ENCODE measurements at regions not wholly inside any gene's neighbourhood (a gene's known extent, or its start where the extent isn't known, plus 50 kb on each side); places are given as distances from the start of the nearest gene placed in this dataset.

- Histone ChIP-seq H3K36me3 (ENCODE audit: control insufficient read depth, insufficient read depth, low read length) (no peaks in the 10 kb centered on the region), H2AFZ (no peak overlapping the region), H3K4me2 (ENCODE audit: low read length) (no peak overlapping the region), H3K79me2 (no peaks in the 10 kb centered on the region), H3K27ac (no peak overlapping the region), H3K9me3 (ENCODE audit: control insufficient read depth, low read length) (no peaks in the 10 kb centered on the region), H3K4me3 (ENCODE audit: low read depth, low read length) (no peak overlapping the region), H3K27me3 (ENCODE audit: control insufficient read depth, insufficient read depth, low read length) (no peaks in the 10 kb centered on the region), H3K9ac (no peak overlapping the region), H3K4me1 (no peaks in the 10 kb centered on the region)
- TF ChIP-seq CTCF (IDR thresholded peaks at IDR 0.05) = no peak
These were observed 261.8 kb upstream of the CHAC2 start for GRCh38 chr2:53505826-53506225.

DNA sequence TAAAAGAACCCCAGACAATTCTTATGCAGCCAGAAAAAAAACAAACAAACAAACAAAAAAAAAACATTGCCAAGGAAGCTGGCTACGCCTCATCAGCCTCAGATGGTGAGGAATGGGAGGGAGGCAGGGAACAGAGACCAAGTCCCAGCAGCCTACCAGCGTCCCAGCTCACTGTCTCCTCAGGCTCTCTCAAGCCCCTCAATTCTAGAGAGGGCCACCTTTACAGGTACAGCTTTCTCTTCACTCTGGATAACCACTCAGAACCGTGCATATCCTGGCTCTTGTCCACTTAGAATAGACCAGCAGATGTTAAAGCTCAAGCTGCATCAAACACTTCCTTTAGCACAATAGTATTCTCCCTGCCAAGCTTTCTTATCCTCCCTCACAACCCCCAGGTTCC is 263.1 kb upstream of the CHAC2 start:
- Histone ChIP-seq H3K4me2 (ENCODE audit: low read length) (no peak overlapping the region), H3K27ac (no peak overlapping the region), H2AFZ (no peak overlapping the region), H3K79me2 (no peaks in the 10 kb centered on the region), H3K9me3 (ENCODE audit: control insufficient read depth, low read length) (no peaks in the 10 kb centered on the region), H3K36me3 (ENCODE audit: control insufficient read depth, insufficient read depth, low read length) (no peaks in the 10 kb centered on the region), H3K27me3 (ENCODE audit: control insufficient read depth, insufficient read depth, low read length) (no peaks in the 10 kb centered on the region), H3K4me3 (ENCODE audit: low read depth, low read length) (no peak overlapping the region), H3K4me1 (no peaks in the 10 kb centered on the region), H3K9ac (no peak overlapping the region)
- no peak for TF ChIP-seq CTCF (IDR thresholded peaks at IDR 0.05)

DNA sequence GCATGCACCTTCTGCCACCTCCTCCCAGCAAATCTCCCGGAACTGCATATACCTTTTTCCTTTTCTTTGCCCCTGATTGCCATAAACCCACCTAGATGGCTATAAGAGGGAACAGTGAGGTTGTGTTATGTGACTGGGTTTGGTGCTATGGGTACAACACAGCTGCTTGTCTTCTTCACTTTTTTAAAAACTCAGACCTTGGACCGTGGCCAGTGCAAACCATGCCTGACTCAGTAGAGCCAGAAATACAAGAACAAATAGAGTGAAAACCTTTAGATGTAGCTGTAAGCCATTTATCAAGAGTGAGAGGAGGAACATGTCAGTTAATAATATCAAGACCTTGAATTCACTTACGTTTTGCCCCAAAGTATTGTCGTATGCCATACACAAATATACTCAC is 267.4 kb upstream of the CHAC2 start:
- Histone ChIP-seq H2AFZ (no peak overlapping the region), H3K4me1 (no peaks in the 10 kb centered on the region), H3K9me3 (ENCODE audit: control insufficient read depth, low read length) (no peaks in the 10 kb centered on the region), H3K79me2 (no peaks in the 10 kb centered on the region), H3K36me3 (ENCODE audit: control insufficient read depth, insufficient read depth, low read length) (no peaks in the 10 kb centered on the region), H3K4me2 (ENCODE audit: low read length) (no peak overlapping the region), H3K27me3 (ENCODE audit: control insufficient read depth, insufficient read depth, low read length) (no peaks in the 10 kb centered on the region), H3K9ac (no peak overlapping the region), H3K27ac (no peak overlapping the region), H3K4me3 (ENCODE audit: low read depth, low read length) (no peak overlapping the region)
- no peak for TF ChIP-seq CTCF (IDR thresholded peaks at IDR 0.05)

DNA sequence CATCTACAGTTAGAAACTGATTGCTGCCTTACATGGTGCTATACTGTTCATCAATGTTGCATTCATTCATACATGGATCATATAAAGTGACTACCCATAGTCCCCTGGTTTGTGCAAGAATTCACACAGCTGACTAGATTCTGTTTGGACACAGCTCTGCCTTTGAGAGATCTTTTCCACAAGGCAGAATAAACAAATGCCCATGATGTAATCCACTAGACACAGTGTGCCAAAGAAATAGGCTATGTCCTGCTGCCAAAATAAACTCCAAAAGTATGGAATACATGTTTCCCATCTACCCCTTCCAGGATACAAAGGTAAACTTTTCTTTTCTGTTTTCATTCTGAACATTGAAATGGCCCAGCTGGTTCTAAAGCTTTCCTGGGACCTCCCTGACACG is 269.4 kb upstream of the CHAC2 start:
- no peaks in the 10 kb centered on the region for H3K79me2 ChIP-seq
- no peak overlapping the region for H3K4me2 ChIP-seq (ENCODE audit: low read length)
- H3K4me3 ChIP-seq (ENCODE audit: low read depth, low read length) = no peak overlapping the region
- no peaks in the 10 kb centered on the region for H3K27me3 ChIP-seq (ENCODE audit: control insufficient read depth, insufficient read depth, low read length)
- no peak overlapping the region for H2AFZ ChIP-seq
- H3K9ac ChIP-seq = no peak overlapping the region
- no peaks in the 10 kb centered on the region for H3K9me3 ChIP-seq (ENCODE audit: control insufficient read depth, low read length)
- H3K27ac ChIP-seq = no peak overlapping the region
- no peak for TF ChIP-seq CTCF (IDR thresholded peaks at IDR 0.05)
- H3K36me3 ChIP-seq (ENCODE audit: control insufficient read depth, insufficient read depth, low read length) = no peaks in the 10 kb centered on the region
- H3K4me1 ChIP-seq = no peaks in the 10 kb centered on the region

- Histone ChIP-seq H3K4me1 (no peaks in the 10 kb centered on the region), H3K4me2 (ENCODE audit: low read length) (no peak overlapping the region), H3K36me3 (ENCODE audit: control insufficient read depth, insufficient read depth, low read length) (no peaks in the 10 kb centered on the region), H3K9me3 (ENCODE audit: control insufficient read depth, low read length) (no peaks in the 10 kb centered on the region), H3K27ac (no peak overlapping the region), H2AFZ (no peak overlapping the region), H3K4me3 (ENCODE audit: low read depth, low read length) (no peak overlapping the region), H3K27me3 (ENCODE audit: control insufficient read depth, insufficient read depth, low read length) (no peaks in the 10 kb centered on the region), H3K79me2 (no peaks in the 10 kb centered on the region), H3K9ac (no peak overlapping the region)
- TF ChIP-seq CTCF (IDR thresholded peaks at IDR 0.05) = no peak
These were observed 270.6 kb upstream of the CHAC2 start for GRCh38 chr2:53497020-53497419.

All from parathyroid adenoma (tissue), 2 donors.